ENCODE measurements at regions not wholly inside any gene's neighbourhood (a gene's known extent, or its start where the extent isn't known, plus 50 kb on each side); places are given as distances from the start of the nearest gene placed in this dataset.

DNA sequence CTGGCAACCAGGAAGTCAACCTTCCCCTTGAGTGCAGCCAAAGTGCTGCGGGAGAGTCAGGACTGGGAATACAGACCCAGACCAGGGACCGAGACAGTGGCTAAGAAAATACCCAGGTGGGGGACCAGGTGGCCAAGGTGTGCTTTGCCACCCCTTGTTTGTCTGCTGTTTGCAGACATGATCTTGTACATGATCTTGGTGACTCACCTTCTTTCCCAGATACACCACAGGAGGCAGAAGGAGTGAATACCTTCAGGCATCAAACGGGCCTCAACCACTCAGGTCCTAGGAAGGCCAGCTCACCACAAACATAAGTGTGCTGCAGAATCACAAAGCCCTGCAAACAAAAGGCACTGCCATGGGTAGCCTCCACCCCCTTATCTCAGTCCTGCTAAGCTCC is 62.0 kb downstream of the CNGA2 start:
- TF ChIP-seq, protein P1, sequence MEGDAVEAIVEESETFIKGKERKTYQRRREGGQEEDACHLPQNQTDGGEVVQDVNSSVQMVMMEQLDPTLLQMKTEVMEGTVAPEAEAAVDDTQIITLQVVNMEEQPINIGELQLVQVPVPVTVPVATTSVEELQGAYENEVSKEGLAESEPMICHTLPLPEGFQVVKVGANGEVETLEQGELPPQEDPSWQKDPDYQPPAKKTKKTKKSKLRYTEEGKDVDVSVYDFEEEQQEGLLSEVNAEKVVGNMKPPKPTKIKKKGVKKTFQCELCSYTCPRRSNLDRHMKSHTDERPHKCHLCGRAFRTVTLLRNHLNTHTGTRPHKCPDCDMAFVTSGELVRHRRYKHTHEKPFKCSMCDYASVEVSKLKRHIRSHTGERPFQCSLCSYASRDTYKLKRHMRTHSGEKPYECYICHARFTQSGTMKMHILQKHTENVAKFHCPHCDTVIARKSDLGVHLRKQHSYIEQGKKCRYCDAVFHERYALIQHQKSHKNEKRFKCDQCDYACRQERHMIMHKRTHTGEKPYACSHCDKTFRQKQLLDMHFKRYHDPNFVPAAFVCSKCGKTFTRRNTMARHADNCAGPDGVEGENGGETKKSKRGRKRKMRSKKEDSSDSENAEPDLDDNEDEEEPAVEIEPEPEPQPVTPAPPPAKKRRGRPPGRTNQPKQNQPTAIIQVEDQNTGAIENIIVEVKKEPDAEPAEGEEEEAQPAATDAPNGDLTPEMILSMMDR (IDR thresholded peaks at IDR 0.05), result no peak
- TF ChIP-seq POLR2A (IDR thresholded peaks at IDR 0.05), result no peak

All from heart left ventricle (tissue), 13 donors.